Smooth muscle cell (in vitro differentiated cells): ENCODE measurements at regions not wholly inside any gene's neighbourhood (a gene's known extent, or its start where the extent isn't known, plus 50 kb on each side); places are given as distances from the start of the nearest gene placed in this dataset.

ENCODE experiments used
- DNase-seq: peaks from one replicate; lab custom pipeline; 2025; ENCODE audit not compliant: unreplicated experiment; lab: John Stamatoyannopoulos, UW
- H2AFZ ChIP-seq: fragments of 200-600 bp; sonication (generic); 2 replicates; pipeline ENCODE4 v1.6.0; 2016; ENCODE audit warnings: antibody characterized with exemption, low read depth, mild to moderate bottlenecking
- H3F3A ChIP-seq: fragments of 200-600 bp; sonication (generic); 2 replicates; pipeline ENCODE4 v1.6.0; 2017; ENCODE audit warnings: antibody characterized with exemption, low read depth
- H3K27ac ChIP-seq: fragments of 200-600 bp; sonication (generic); 2 replicates; pipeline ENCODE4 v1.5.1; 2016; ENCODE audit warnings: low read depth, mild to moderate bottlenecking
- H3K27me3 ChIP-seq: fragments of 200-600 bp; sonication (generic); 2 replicates; pipeline ENCODE4 v1.6.1; 2016; ENCODE audit warnings: low read depth, mild to moderate bottlenecking
- H3K36me3 ChIP-seq: fragments of 200-600 bp; sonication (generic); 2 replicates; pipeline ENCODE4 v1.5.1; 2016; ENCODE audit warnings: low read depth
- H3K4me1 ChIP-seq: fragments of 200-600 bp; sonication (generic); 2 replicates; pipeline ENCODE4 v1.5.1; 2016; ENCODE audit warnings: low read depth
- H3K4me2 ChIP-seq: fragments of 200-600 bp; sonication (generic); 2 replicates; pipeline ENCODE4 v1.6.0; 2016; ENCODE audit warnings: mild to moderate bottlenecking
- H3K4me3 ChIP-seq: fragments of 200-600 bp; sonication (generic); 2 replicates; pipeline ENCODE4 v1.5.1; 2016; ENCODE audit warnings: mild to moderate bottlenecking
- H3K79me2 ChIP-seq: fragments of 200-600 bp; sonication (generic); 2 replicates; pipeline ENCODE4 v1.6.0; 2016; ENCODE audit warnings: low read depth, mild to moderate bottlenecking
- H3K9ac ChIP-seq: fragments of 200-600 bp; sonication (generic); 2 replicates; pipeline ENCODE4 v1.6.0; 2016; ENCODE audit warnings: low read depth
- H3K9me3 ChIP-seq: fragments of 200-600 bp; sonication (generic); replicated peaks from 2 replicates; pipeline ENCODE4 v1.5.1; 2016; ENCODE audit warnings: low read depth
- H4K20me1 ChIP-seq: fragments of 200-600 bp; sonication (generic); 2 replicates; pipeline ENCODE4 v1.6.0; 2016; ENCODE audit warnings: low read depth
- WGBS: methylation state at CpG from one replicate; pipeline ENCODE4 v1.1.7; 2016; ENCODE audit warnings: low lambda C conversion rate; 5-methylcytosine and 5-hydroxymethylcytosine counted together
- TF ChIP-seq, protein P1 (sequence below): fragments of 200-600 bp; sonication (generic); IDR thresholded peaks from 2 replicates; pipeline ENCODE4 v1.5.1; 2017; ENCODE audit warnings: borderline replicate concordance, mild to moderate bottlenecking, antibody characterized with exemption; ENCODE audit not compliant: insufficient read depth, poor library complexity, severe bottlenecking

- Histone ChIP-seq H3K79me2 (no peaks in the 10 kb centered on the region), H3K27me3 (no peaks in the 10 kb centered on the region), H3F3A (no peaks in the 10 kb centered on the region), H3K9me3 (peaks cover 6% of the 10 kb centered on the region), H2AFZ (no peak overlapping the region), H3K4me2 (no peak overlapping the region), H3K27ac (no peak overlapping the region), H3K9ac (no peak overlapping the region), H3K36me3 (no peaks in the 10 kb centered on the region), H3K4me1 (no peaks in the 10 kb centered on the region), H3K4me3 (no peak overlapping the region), H4K20me1 (no peaks in the 10 kb centered on the region)
- no peak for DNase-seq
- TF ChIP-seq, protein P1, sequence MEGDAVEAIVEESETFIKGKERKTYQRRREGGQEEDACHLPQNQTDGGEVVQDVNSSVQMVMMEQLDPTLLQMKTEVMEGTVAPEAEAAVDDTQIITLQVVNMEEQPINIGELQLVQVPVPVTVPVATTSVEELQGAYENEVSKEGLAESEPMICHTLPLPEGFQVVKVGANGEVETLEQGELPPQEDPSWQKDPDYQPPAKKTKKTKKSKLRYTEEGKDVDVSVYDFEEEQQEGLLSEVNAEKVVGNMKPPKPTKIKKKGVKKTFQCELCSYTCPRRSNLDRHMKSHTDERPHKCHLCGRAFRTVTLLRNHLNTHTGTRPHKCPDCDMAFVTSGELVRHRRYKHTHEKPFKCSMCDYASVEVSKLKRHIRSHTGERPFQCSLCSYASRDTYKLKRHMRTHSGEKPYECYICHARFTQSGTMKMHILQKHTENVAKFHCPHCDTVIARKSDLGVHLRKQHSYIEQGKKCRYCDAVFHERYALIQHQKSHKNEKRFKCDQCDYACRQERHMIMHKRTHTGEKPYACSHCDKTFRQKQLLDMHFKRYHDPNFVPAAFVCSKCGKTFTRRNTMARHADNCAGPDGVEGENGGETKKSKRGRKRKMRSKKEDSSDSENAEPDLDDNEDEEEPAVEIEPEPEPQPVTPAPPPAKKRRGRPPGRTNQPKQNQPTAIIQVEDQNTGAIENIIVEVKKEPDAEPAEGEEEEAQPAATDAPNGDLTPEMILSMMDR: no peak
- WGBS: 84% methylated on average over 13 of the region's 13 CpGs
Measured at GRCh38 chr5:66454186-66455078, 141.8 kb upstream of the MAST4 start.

GRCh38 chr5:66459728-66460127 is 136.5 kb upstream of the MAST4 start:
- no peaks in the 10 kb centered on the region for H4K20me1 ChIP-seq
- H3K27me3 ChIP-seq: no peaks in the 10 kb centered on the region
- no peak overlapping the region for H2AFZ ChIP-seq
- no peaks in the 10 kb centered on the region for H3F3A ChIP-seq
- WGBS: 95% methylated on average over 3 of the region's 3 CpGs
- no peaks in the 10 kb centered on the region for H3K36me3 ChIP-seq
- H3K4me2 ChIP-seq: no peak overlapping the region
- TF ChIP-seq, protein P1: no peak
- H3K4me3 ChIP-seq: no peak overlapping the region
- H3K9me3 ChIP-seq: no peaks in the 10 kb centered on the region
- H3K9ac ChIP-seq: no peak overlapping the region
- H3K4me1 ChIP-seq: no peaks in the 10 kb centered on the region
- DNase-seq: no peak
- no peak overlapping the region for H3K27ac ChIP-seq
- no peaks in the 10 kb centered on the region for H3K79me2 ChIP-seq

DNA sequence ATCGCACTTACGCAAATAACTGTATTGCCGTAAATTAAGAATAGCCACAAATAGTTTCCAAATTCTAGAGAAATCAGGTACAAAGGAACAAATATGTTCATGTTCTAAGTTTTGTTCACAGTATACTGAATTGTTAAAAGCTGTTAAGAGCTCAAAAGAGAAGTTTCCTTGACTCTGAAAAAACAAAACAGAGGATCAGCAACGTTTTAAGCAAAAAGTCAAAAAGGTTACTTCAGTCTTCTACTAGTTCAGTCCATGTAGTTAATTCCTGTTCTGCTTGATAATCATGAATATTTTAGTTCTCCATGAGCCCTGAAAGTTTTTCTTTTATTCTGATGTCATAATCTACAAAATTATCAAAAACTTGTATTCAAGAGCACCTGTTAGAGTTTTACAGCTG is 128.6 kb upstream of the MAST4 start:
- H2AFZ ChIP-seq: no peak overlapping the region

More for the DNA sequence above, 128.6 kb upstream of the MAST4 start:
- TF ChIP-seq, protein P1: no peak
- H3K27ac ChIP-seq: no peak overlapping the region
- 90% methylated on average over 4 of the region's 4 CpGs for WGBS
- H4K20me1 ChIP-seq: no peaks in the 10 kb centered on the region
- H3F3A ChIP-seq: no peaks in the 10 kb centered on the region
- H3K4me3 ChIP-seq: no peak overlapping the region
- no peak overlapping the region for H3K4me2 ChIP-seq
- no peak for DNase-seq
- H3K79me2 ChIP-seq: no peaks in the 10 kb centered on the region
- no peak overlapping the region for H3K9ac ChIP-seq
- no peaks in the 10 kb centered on the region for H3K4me1 ChIP-seq
- H3K9me3 ChIP-seq: peaks cover 14% of the 10 kb centered on the region
- H3K36me3 ChIP-seq: peaks cover 5% of the 10 kb centered on the region
- no peaks in the 10 kb centered on the region for H3K27me3 ChIP-seq
